HepG2 (cell line): ENCODE measurements at regions not wholly inside any gene's neighbourhood (a gene's known extent, or its start where the extent isn't known, plus 50 kb on each side); places are given as distances from the start of the nearest gene placed in this dataset.

Experiments
- ATAC-seq: fragments of 200-7000 bp; cut with Tn5 transposase; 3 replicates; pipeline ENCODE4 v1.9.1; 2020; ENCODE audit warnings: mild to moderate bottlenecking, moderate library complexity
- BruUV-seq: library from RNA; stranded (reverse); fragments of 400-500 nt; replicated peaks from 2 replicates; lab custom pipeline; 2021; lab: Mats Ljungman, UMichigan
- CTCF ChIA-PET: fragments of 300-600 bp; formaldehyde crosslinking; extraction: SDS; loops from one replicate; lab custom pipeline; 2021; ENCODE audit warnings: low total read pairs, inconsistent platforms, low intra/inter-chr PET ratio; lab: Yijun Ruan, JAX
- POLR2A ChIA-PET: fragments of 350-600 bp; sonication (Branson Sonifier 250); formaldehyde crosslinking; loops from one replicate; lab custom pipeline; 2020; ENCODE audit warnings: antibody characterized with exemption, inconsistent platforms; lab: Yijun Ruan, JAX
- DNase-seq: peaks from one replicate; pipeline ENCODE4 v3.0.0-alpha.2; 2015; ENCODE audit warnings: low spot score
- FAIRE-seq: peaks from 3 replicates; lab custom pipeline; 2011; peaks lifted over from hg19 to GRCh38; lab: Jason Lieb, UNC
- H2AFZ ChIP-seq: one replicate; pipeline ENCODE4 v1.6.1; 2011; ENCODE audit warnings: low read length, inconsistent platforms
- H3K27ac ChIP-seq: fragments of 300-600 bp; 3 replicates; pipeline ENCODE4 v1.8.0; 2011; ENCODE audit warnings: mixed run types, mild to moderate bottlenecking, mixed read lengths, low read length, inconsistent platforms; ENCODE audit not compliant: insufficient read depth; ENCODE audit errors: extremely low read length
- H3K27me3 ChIP-seq, 2 experiments: fragments of 200-600 bp in 1 of 2; 2 replicates in 1 of 2; 3 replicates in 1 of 2; pipeline versions ENCODE4 v1.6.0 to v1.8.0; 2011; ENCODE audit warnings: low read length in 2 of 2, mild to moderate bottlenecking in 2 of 2, moderate library complexity in 2 of 2, inconsistent platforms in 1 of 2; ENCODE audit not compliant: insufficient read depth in 2 of 2, control insufficient read depth in 1 of 2
- H3K36me3 ChIP-seq, 2 experiments: fragments of 200-600 bp in 1 of 2; replicated peaks in 1 of 2; 2 replicates in 1 of 2; 3 replicates in 1 of 2; pipeline versions ENCODE4 v1.5.1 to v1.8.0; 2011; ENCODE audit warnings: low read length in 2 of 2, inconsistent platforms in 1 of 2; ENCODE audit not compliant: insufficient read depth in 2 of 2, control insufficient read depth in 1 of 2
- H3K4me1 ChIP-seq: 2 replicates; pipeline ENCODE4 v1.5.1; 2012; ENCODE audit warnings: low read length, inconsistent platforms; ENCODE audit not compliant: insufficient read depth
- H3K4me2 ChIP-seq: 2 replicates; pipeline ENCODE4 v1.6.0; 2011; ENCODE audit warnings: low read depth, low read length, inconsistent platforms
- H3K4me3 ChIP-seq, 3 experiments: fragments of 200-600 bp in 1 of 3; sonication (generic), shearing (Covaris generic) in 1 of 3; replicated peaks in 1 of 3; 2 replicates each; pipeline ENCODE4 v1.5.1; 2011 to 2016; ENCODE audit warnings: low read length in 3 of 3, inconsistent platforms in 2 of 3, low read depth in 2 of 3, mild to moderate bottlenecking in 2 of 3, control low read depth in 1 of 3, mixed read lengths in 1 of 3; ENCODE audit not compliant: insufficient read depth in 1 of 3
- H3K79me2 ChIP-seq: one replicate; pipeline ENCODE4 v1.6.1; 2011; ENCODE audit warnings: low read length, inconsistent platforms; ENCODE audit not compliant: insufficient read depth
- H3K9ac ChIP-seq: 2 replicates; pipeline ENCODE4 v1.6.0; 2011; ENCODE audit warnings: mild to moderate bottlenecking, low read depth, low read length, inconsistent platforms; ENCODE audit not compliant: insufficient read depth
- H3K9me3 ChIP-seq: 2 replicates; pipeline ENCODE4 v1.5.1; 2012; ENCODE audit warnings: mild to moderate bottlenecking, low read length
- H4K20me1 ChIP-seq: 2 replicates; pipeline ENCODE4 v1.6.0; 2011; ENCODE audit warnings: inconsistent platforms, mild to moderate bottlenecking, low read length, moderate library complexity; ENCODE audit not compliant: insufficient read depth
- CREM ChIP-seq, 2 experiments: sonication (generic) in 1 of 2; formaldehyde crosslinking in 1 of 2; IDR thresholded peaks; 2 replicates each; pipeline versions ENCODE4 v1.4.0 to v1.6.1; 2016 to 2020; ENCODE audit warnings: antibody characterized with exemption in 1 of 2, mild to moderate bottlenecking in 1 of 2, missing genetic modification reagents in 1 of 2
- ETV6 ChIP-seq: sonication (generic); formaldehyde crosslinking; conservative IDR thresholded peaks from 2 replicates; pipeline ENCODE4 v1.4.0; 2020; ENCODE audit warnings: missing genetic modification reagents
- GPN1 ChIP-seq: sonication (generic); formaldehyde crosslinking; IDR thresholded peaks from 2 replicates; pipeline ENCODE4 v1.5.1; 2020; ENCODE audit warnings: missing genetic modification reagents, borderline replicate concordance
- REPIN1 ChIP-seq: sonication (generic); formaldehyde crosslinking; IDR thresholded peaks from 2 replicates; pipeline ENCODE4 v1.8.0; 2022; ENCODE audit warnings: missing genetic modification reagents, low read depth, mild to moderate bottlenecking, borderline replicate concordance
- SOX6 ChIP-seq, 2 experiments: fragments of 450-650 bp in 1 of 2; sonication (generic) in 1 of 2; formaldehyde crosslinking in 1 of 2; IDR thresholded peaks; 2 replicates each; pipeline versions ENCODE4 v1.4.0 to v1.6.1; 2017 to 2020; ENCODE audit warnings: antibody characterized with exemption in 1 of 2, mild to moderate bottlenecking in 1 of 2, missing genetic modification reagents in 1 of 2
- TSC22D2 ChIP-seq: sonication (generic); formaldehyde crosslinking; IDR thresholded peaks from 2 replicates; pipeline ENCODE4 v1.5.1; 2020; ENCODE audit warnings: missing genetic modification reagents, mild to moderate bottlenecking, borderline replicate concordance
- ZNF256 ChIP-seq: sonication (generic); formaldehyde crosslinking; conservative IDR thresholded peaks from 2 replicates; pipeline ENCODE4 v1.4.0; 2020; ENCODE audit warnings: missing genetic modification reagents
- ZNF530 ChIP-seq: sonication (generic); formaldehyde crosslinking; IDR thresholded peaks from 2 replicates; pipeline ENCODE4 v1.5.0; 2020; ENCODE audit warnings: low read depth, mild to moderate bottlenecking, missing genetic modification reagents
- WGBS: methylation state at CpG from one replicate; pipeline ENCODE4 v1.1.6; 2017; ENCODE audit warnings: low lambda C conversion rate; 5-methylcytosine and 5-hydroxymethylcytosine counted together
- in situ Hi-C: cut with HindIII; loops from 2 replicates; pipeline ENCODE4 v1.10.0; 2017; ENCODE audit warnings: low pct_unique_long_range_greater_than_20kb; ENCODE audit not compliant: extremely low pct_ligation_motif_present
- intact Hi-C: fragments of 100-400 bp; cut with micrococcal nuclease; formaldehyde crosslinking; loops from one replicate; pipeline ENCODE4 v1.10.0; 2022; ENCODE audit not compliant: unreplicated experiment
- TF ChIP-seq, protein P1 (sequence below): sonication (generic); formaldehyde crosslinking; IDR thresholded peaks from 2 replicates; pipeline ENCODE4 v1.8.0; 2022; ENCODE audit warnings: missing genetic modification reagents, mild to moderate bottlenecking, moderate library complexity, borderline replicate concordance
- TF ChIP-seq, protein P2 (sequence below): sonication (generic); formaldehyde crosslinking; IDR thresholded peaks from 2 replicates; pipeline ENCODE4 v1.4.0; 2020; ENCODE audit warnings: missing genetic modification reagents
- TF ChIP-seq, protein P3 (sequence below): IDR thresholded peaks from 2 replicates; pipeline ENCODE4 v1.6.1; 2016; ENCODE audit warnings: missing genetic modification reagents, missing compliant biosample characterization
- TF ChIP-seq, protein P4 (sequence below): sonication (generic); formaldehyde crosslinking; conservative IDR thresholded peaks from 2 replicates; pipeline ENCODE4 v1.8.0; 2022; ENCODE audit warnings: missing genetic modification reagents

DNA sequence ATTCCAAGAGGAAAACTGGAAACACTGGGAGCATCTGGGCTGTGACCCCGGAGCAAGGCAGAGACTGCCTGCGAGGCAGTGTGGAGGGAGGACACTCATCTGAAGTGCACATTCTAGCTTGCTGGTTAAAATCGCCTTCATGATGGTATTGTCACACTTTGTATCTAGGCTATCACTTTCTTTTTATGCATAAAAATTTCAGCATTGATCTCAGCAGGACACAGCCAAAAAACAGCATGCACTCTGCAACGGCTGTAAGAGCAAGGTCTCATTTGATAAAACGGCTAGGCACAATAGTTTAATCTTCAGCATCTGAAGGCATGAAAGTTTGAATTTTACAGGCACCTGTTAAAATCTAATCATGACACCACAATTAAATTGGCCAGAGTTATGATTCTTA is 110.8 kb upstream of the IRX1 start:
- in situ Hi-C loops = no loop called here
- no peak for ATAC-seq
- Histone ChIP-seq H4K20me1 (no peaks in the 10 kb centered on the region), H3K9me3 (no peaks in the 10 kb centered on the region), H3K4me3 (no peak overlapping the region), H3K4me2 (no peak overlapping the region), H3K79me2 (no peaks in the 10 kb centered on the region), H2AFZ (no peak overlapping the region), H3K9ac (no peak overlapping the region), H3K27ac (no peak overlapping the region), H3K27me3 (peaks cover 0 to under 1% of the 10 kb centered on the region in 2 experiments; a peak in 1 of 5 replicates), H3K36me3 (no peaks in the 10 kb centered on the region), H3K4me1 (no peaks in the 10 kb centered on the region)
- no peak for DNase-seq
- no peak for TF ChIP-seq TSC22D2 (CRISPR knock-in tag)
- TF ChIP-seq SOX6 (IDR thresholded peaks at IDR 0.05) = no peak
- TF ChIP-seq SOX6 (CRISPR knock-in tag; IDR thresholded peaks at IDR 0.05) = no peak
- TF ChIP-seq, protein P1, sequence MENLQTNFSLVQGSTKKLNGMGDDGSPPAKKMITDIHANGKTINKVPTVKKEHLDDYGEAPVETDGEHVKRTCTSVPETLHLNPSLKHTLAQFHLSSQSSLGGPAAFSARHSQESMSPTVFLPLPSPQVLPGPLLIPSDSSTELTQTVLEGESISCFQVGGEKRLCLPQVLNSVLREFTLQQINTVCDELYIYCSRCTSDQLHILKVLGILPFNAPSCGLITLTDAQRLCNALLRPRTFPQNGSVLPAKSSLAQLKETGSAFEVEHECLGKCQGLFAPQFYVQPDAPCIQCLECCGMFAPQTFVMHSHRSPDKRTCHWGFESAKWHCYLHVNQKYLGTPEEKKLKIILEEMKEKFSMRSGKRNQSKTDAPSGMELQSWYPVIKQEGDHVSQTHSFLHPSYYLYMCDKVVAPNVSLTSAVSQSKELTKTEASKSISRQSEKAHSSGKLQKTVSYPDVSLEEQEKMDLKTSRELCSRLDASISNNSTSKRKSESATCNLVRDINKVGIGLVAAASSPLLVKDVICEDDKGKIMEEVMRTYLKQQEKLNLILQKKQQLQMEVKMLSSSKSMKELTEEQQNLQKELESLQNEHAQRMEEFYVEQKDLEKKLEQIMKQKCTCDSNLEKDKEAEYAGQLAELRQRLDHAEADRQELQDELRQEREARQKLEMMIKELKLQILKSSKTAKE (CRISPR knock-in tag) = no peak
- TF ChIP-seq, protein P2, sequence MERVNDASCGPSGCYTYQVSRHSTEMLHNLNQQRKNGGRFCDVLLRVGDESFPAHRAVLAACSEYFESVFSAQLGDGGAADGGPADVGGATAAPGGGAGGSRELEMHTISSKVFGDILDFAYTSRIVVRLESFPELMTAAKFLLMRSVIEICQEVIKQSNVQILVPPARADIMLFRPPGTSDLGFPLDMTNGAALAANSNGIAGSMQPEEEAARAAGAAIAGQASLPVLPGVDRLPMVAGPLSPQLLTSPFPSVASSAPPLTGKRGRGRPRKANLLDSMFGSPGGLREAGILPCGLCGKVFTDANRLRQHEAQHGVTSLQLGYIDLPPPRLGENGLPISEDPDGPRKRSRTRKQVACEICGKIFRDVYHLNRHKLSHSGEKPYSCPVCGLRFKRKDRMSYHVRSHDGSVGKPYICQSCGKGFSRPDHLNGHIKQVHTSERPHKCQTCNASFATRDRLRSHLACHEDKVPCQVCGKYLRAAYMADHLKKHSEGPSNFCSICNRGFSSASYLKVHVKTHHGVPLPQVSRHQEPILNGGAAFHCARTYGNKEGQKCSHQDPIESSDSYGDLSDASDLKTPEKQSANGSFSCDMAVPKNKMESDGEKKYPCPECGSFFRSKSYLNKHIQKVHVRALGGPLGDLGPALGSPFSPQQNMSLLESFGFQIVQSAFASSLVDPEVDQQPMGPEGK (CRISPR knock-in tag) = no peak
- TF ChIP-seq ZNF256 = no peak
- TF ChIP-seq, protein P3, sequence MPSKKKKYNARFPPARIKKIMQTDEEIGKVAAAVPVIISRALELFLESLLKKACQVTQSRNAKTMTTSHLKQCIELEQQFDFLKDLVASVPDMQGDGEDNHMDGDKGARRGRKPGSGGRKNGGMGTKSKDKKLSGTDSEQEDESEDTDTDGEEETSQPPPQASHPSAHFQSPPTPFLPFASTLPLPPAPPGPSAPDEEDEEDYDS = no peak
- no peak for TF ChIP-seq REPIN1 (CRISPR knock-in tag)
- no peak for TF ChIP-seq ZNF530 (CRISPR knock-in tag)
- TF ChIP-seq ETV6 = no peak
- no peak for TF ChIP-seq GPN1
- no peak for TF ChIP-seq CREM (IDR thresholded peaks at IDR 0.05)
- TF ChIP-seq CREM (CRISPR knock-in tag; IDR thresholded peaks at IDR 0.05) = no peak
- TF ChIP-seq, protein P4, sequence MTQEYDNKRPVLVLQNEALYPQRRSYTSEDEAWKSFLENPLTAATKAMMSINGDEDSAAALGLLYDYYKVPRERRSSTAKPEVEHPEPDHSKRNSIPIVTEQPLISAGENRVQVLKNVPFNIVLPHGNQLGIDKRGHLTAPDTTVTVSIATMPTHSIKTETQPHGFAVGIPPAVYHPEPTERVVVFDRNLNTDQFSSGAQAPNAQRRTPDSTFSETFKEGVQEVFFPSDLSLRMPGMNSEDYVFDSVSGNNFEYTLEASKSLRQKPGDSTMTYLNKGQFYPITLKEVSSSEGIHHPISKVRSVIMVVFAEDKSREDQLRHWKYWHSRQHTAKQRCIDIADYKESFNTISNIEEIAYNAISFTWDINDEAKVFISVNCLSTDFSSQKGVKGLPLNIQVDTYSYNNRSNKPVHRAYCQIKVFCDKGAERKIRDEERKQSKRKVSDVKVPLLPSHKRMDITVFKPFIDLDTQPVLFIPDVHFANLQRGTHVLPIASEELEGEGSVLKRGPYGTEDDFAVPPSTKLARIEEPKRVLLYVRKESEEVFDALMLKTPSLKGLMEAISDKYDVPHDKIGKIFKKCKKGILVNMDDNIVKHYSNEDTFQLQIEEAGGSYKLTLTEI (CRISPR knock-in tag) = no peak
- FAIRE-seq = no peak
- BruUV-seq = no TSS peak
- intact Hi-C loops = no loop called here
- POLR2A ChIA-PET = no interaction called here
- 16% methylated on average over 5 of the region's 5 CpGs for WGBS
- CTCF ChIA-PET = no interaction called here
